ENCODE measurements at regions not wholly inside any gene's neighbourhood (a gene's known extent, or its start where the extent isn't known, plus 50 kb on each side); places are given as distances from the start of the nearest gene placed in this dataset.

DNA sequence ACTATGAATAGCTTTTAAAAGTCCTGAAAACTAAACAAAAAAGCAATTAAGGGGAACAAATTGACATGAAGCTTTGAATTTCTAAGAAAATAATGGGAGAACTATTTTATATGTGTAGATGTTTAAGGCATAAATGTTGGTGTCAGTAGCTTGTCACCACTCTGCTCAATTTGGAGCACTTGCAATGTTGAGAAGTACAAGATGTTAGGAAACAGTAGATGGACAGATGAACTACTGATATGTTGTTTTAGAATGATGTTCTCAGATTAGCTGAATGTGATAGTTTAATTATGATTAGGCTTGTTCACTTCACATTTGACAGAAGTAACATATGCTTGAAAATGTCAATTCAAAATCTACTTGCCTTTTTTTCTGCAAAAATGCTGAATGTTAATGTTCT, 525.7 kb upstream of the IGFBP7 start:
- no peak for DNase-seq (ENCODE audit: low read depth in 1 of 2, low spot score in 1 of 2)
- Histone ChIP-seq H3K4me1 (ENCODE audit: low read depth) (no peaks in the 10 kb centered on the region), H3K27me3 (no peaks in the 10 kb centered on the region), H3K36me3 (no peaks in the 10 kb centered on the region), H3K4me3 (no peak overlapping the region), H3K9me3 (ENCODE audit: low read depth) (no peaks in the 10 kb centered on the region), H3K27ac (no peak overlapping the region)
- TF ChIP-seq, protein P1, sequence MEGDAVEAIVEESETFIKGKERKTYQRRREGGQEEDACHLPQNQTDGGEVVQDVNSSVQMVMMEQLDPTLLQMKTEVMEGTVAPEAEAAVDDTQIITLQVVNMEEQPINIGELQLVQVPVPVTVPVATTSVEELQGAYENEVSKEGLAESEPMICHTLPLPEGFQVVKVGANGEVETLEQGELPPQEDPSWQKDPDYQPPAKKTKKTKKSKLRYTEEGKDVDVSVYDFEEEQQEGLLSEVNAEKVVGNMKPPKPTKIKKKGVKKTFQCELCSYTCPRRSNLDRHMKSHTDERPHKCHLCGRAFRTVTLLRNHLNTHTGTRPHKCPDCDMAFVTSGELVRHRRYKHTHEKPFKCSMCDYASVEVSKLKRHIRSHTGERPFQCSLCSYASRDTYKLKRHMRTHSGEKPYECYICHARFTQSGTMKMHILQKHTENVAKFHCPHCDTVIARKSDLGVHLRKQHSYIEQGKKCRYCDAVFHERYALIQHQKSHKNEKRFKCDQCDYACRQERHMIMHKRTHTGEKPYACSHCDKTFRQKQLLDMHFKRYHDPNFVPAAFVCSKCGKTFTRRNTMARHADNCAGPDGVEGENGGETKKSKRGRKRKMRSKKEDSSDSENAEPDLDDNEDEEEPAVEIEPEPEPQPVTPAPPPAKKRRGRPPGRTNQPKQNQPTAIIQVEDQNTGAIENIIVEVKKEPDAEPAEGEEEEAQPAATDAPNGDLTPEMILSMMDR (IDR thresholded peaks at IDR 0.05; ENCODE audit: low read depth, low read length) = no peak

DNA sequence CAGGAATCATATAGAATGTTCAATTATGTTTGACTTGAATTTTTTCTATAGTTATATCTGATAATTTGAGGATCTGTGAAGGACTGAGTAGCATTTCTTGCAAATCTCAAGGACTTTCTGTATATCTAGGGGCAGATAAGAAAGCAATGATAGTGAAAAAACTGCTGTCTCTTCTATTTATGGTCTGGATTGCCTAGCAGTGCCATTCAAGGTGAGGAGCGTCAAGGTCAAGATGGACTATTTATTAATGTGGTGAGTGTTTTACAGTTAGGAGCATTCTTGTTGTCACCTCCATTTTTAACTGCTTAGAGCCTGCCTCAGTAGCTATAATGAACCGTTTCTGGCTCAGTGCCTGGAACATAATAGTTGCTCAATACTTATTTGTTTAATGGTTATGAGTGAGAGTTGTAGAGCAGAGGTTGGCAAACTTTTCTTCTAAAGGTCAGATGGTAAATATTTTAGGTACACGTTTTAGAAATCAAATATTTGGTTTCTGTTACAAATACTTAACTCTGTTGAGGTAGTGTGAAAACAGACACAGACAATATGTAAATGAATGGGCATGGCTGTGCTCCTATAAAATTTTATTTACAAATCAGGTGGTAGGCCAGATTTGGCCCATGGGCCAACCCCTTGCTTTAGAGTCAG, 523.2 kb upstream of the IGFBP7 start:
- no peaks in the 10 kb centered on the region for H3K27me3 ChIP-seq
- TF ChIP-seq, protein P1 (IDR thresholded peaks at IDR 0.05; ENCODE audit: low read depth, low read length) = no peak
- H3K9me3 ChIP-seq (ENCODE audit: low read depth) = no peaks in the 10 kb centered on the region
- no peak for DNase-seq (ENCODE audit: low read depth in 1 of 2, low spot score in 1 of 2)
- H3K27ac ChIP-seq = no peak overlapping the region
- H3K36me3 ChIP-seq = no peaks in the 10 kb centered on the region
- no peaks in the 10 kb centered on the region for H3K4me1 ChIP-seq (ENCODE audit: low read depth)
- no peak overlapping the region for H3K4me3 ChIP-seq

DNA sequence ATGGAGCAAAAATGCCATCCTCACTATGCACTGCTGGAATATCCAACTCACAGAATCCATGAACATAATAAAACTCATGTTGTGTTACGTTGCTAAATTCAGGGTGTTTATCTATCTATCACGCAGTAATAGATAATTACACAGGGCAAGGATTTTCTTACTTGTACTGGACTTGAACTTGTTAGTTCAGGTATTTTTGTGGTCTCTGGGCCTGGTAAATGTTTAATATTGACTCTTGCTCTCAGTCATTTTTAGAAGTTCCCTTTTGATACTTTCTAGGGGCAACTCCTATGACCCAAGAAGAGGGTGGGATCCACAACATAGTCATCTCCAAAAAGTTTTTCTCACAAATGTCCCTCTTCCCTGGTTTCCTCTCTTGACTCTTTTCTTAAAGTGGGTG, 522.4 kb upstream of the IGFBP7 start:
- DNase-seq (ENCODE audit: low read depth in 1 of 2, low spot score in 1 of 2) = no peak
- Histone ChIP-seq H3K4me3 (no peak overlapping the region), H3K9me3 (ENCODE audit: low read depth) (no peaks in the 10 kb centered on the region), H3K4me1 (ENCODE audit: low read depth) (no peaks in the 10 kb centered on the region), H3K27me3 (no peaks in the 10 kb centered on the region), H3K27ac (no peak overlapping the region), H3K36me3 (no peaks in the 10 kb centered on the region)
- TF ChIP-seq, protein P1 (IDR thresholded peaks at IDR 0.05; ENCODE audit: low read depth, low read length) = no peak

DNA sequence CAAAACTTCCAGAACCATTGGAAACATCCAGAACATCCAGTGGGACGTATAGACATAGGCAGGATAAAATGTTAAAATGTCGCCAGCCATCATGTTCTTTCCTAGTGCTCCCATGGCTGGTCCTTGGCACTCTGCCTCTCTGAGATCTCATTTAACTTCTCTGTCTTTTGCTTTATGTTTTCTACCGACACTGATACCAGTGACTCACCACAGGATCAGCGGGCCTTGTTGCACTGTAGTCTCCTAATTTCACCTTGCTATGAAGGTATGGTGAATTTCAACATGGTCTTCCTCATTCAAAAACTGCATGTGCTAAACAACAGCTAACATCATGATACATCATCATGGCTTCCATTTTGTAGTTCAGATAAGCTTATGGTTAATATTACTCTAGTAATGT, 521.0 kb upstream of the IGFBP7 start:
- no peak overlapping the region for H3K4me3 ChIP-seq
- no peaks in the 10 kb centered on the region for H3K9me3 ChIP-seq (ENCODE audit: low read depth)
- H3K36me3 ChIP-seq = no peaks in the 10 kb centered on the region
- H3K27me3 ChIP-seq = no peaks in the 10 kb centered on the region
- TF ChIP-seq, protein P1 (IDR thresholded peaks at IDR 0.05; ENCODE audit: low read depth, low read length) = no peak
- H3K4me1 ChIP-seq (ENCODE audit: low read depth) = no peaks in the 10 kb centered on the region
- no peak for DNase-seq (ENCODE audit: low read depth in 1 of 2, low spot score in 1 of 2)
- no peak overlapping the region for H3K27ac ChIP-seq

DNA sequence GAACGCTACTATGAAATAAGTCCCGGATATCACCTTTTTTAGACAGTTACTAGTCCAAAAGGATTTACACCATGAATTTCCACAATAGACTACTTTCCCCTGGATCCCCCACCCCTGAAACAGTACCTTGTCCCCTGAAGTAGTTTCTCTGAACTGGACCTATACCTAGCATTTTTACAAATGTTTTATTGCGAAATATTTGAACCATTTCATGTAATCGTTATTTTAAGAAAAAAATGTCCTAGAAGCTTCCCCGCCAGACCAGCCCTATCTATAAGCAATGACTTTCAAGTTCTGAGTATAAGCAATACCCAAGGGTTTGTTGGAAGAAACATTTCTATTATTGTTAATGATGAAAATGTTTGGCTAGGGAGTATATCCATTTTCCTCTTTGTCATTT, 517.8 kb upstream of the IGFBP7 start:
- no peaks in the 10 kb centered on the region for H3K9me3 ChIP-seq (ENCODE audit: low read depth)
- H3K27me3 ChIP-seq = no peaks in the 10 kb centered on the region
- H3K4me1 ChIP-seq (ENCODE audit: low read depth) = no peaks in the 10 kb centered on the region
- no peak overlapping the region for H3K4me3 ChIP-seq
- TF ChIP-seq, protein P1 (IDR thresholded peaks at IDR 0.05; ENCODE audit: low read depth, low read length) = no peak
- no peak overlapping the region for H3K27ac ChIP-seq
- no peaks in the 10 kb centered on the region for H3K36me3 ChIP-seq
- DNase-seq (ENCODE audit: low read depth in 1 of 2, low spot score in 1 of 2) = no peak

Measured in cardiac muscle cell (in vitro differentiated cells and primary cell).